ENCODE measurements at regions not wholly inside any gene's neighbourhood (a gene's known extent, or its start where the extent isn't known, plus 50 kb on each side); places are given as distances from the start of the nearest gene placed in this dataset.

DNA sequence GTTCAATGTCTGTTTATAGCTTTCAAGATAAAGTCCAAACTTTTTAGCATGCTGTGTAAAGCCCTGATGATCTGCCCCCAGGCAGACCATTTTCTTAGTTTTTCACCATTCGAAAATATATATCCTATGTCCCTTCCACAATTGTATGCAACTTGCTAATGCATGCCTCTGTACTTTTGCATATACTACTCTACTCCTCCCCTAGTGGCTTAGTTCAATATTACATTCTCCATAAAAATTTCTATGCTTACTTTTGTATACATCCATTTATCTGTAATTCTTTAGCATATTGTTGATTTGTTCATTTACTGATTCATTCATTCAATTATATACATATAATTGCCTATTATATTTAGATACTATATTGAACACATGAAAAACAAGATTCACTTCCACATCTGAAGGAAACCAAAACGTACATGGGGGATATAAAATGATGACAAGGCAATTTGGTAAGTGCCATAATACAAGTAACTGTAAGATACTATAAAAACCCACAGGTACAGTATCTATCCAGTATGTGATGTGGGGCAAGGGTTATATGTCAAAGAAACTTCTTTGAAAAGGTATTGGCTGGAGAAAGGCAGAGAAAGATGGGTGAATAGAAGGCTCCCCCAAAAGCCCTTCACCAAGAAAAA is 902.5 kb downstream of the FAM133A start:
- no peak for TF ChIP-seq KDM4A (IDR thresholded peaks at IDR 0.05; ENCODE audit: low read depth, low read length, severe bottlenecking)
- TF ChIP-seq SP2 (IDR thresholded peaks at IDR 0.05; ENCODE audit: low read length): no peak
- TF ChIP-seq, protein P1, sequence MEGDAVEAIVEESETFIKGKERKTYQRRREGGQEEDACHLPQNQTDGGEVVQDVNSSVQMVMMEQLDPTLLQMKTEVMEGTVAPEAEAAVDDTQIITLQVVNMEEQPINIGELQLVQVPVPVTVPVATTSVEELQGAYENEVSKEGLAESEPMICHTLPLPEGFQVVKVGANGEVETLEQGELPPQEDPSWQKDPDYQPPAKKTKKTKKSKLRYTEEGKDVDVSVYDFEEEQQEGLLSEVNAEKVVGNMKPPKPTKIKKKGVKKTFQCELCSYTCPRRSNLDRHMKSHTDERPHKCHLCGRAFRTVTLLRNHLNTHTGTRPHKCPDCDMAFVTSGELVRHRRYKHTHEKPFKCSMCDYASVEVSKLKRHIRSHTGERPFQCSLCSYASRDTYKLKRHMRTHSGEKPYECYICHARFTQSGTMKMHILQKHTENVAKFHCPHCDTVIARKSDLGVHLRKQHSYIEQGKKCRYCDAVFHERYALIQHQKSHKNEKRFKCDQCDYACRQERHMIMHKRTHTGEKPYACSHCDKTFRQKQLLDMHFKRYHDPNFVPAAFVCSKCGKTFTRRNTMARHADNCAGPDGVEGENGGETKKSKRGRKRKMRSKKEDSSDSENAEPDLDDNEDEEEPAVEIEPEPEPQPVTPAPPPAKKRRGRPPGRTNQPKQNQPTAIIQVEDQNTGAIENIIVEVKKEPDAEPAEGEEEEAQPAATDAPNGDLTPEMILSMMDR (IDR thresholded peaks at IDR 0.05; ENCODE audit: control extremely low read depth in 1 of 3, insufficient read depth in 1 of 3, low read depth in 1 of 3, low read length in 3 of 3): no peak
- TF ChIP-seq POLR2AphosphoS5 (IDR thresholded peaks at IDR 0.05; ENCODE audit: low read depth, low read length): no peak

All from H1 (cell line).